K562 (cell line): ENCODE measurements at regions not wholly inside any gene's neighbourhood (a gene's known extent, or its start where the extent isn't known, plus 50 kb on each side); places are given as distances from the start of the nearest gene placed in this dataset.

ENCODE experiments used
- CTCF ChIP-seq, 3 experiments: IDR thresholded peaks in 2 of 3; conservative IDR thresholded peaks in 1 of 3; 2 replicates each; pipeline ENCODE4 v1.5.1; 2011 to 2012; ENCODE audit warnings: low read length in 3 of 3, mild to moderate bottlenecking in 3 of 3, control low read depth in 2 of 3, improper control_type of control experiment in 1 of 3, inconsistent platforms in 1 of 3, low read depth in 1 of 3, mixed read lengths in 1 of 3, moderate library complexity in 1 of 3; ENCODE audit not compliant: insufficient read depth in 2 of 3
- ELK1 ChIP-seq: sonication (generic); formaldehyde crosslinking; IDR thresholded peaks from 2 replicates; pipeline ENCODE4 v1.8.1; 2022; ENCODE audit warnings: missing genetic modification reagents
- GTF2A2 ChIP-seq: IDR thresholded peaks from 2 replicates; pipeline ENCODE4 v1.6.1; 2016; ENCODE audit warnings: mild to moderate bottlenecking, missing genetic modification characterization, missing compliant biosample characterization
- MTA2 ChIP-seq: fragments of 450-650 bp; IDR thresholded peaks from 2 replicates; pipeline ENCODE4 v1.6.1; 2016; ENCODE audit warnings: low read depth
- SIN3B ChIP-seq: fragments of 450-650 bp; IDR thresholded peaks from 2 replicates; pipeline ENCODE4 v1.6.1; 2017; ENCODE audit warnings: low read depth, mild to moderate bottlenecking, moderate library complexity
- ZNF24 ChIP-seq: fragments of 450-650 bp; IDR thresholded peaks from 2 replicates; pipeline ENCODE4 v1.6.1; 2016

GRCh38 chr4:60129740-60130139, 1070.4 kb upstream of the ADGRL3 start:
- no peak for TF ChIP-seq MTA2
- TF ChIP-seq SIN3B = no peak
- TF ChIP-seq GTF2A2 (tag) = no peak
- TF ChIP-seq CTCF (IDR thresholded peaks at IDR 0.05 in 2 of 3, conservative IDR thresholded peaks at IDR 0.05 in 1 of 3; ENCODE audit: insufficient read depth in 2 of 3, low read depth in 1 of 3, low read length in 3 of 3) = no peak
- no peak for TF ChIP-seq ZNF24
- no peak for TF ChIP-seq ELK1 (CRISPR knock-in tag)
